CD14-positive monocyte (primary cell): ENCODE measurements at regions not wholly inside any gene's neighbourhood (a gene's known extent, or its start where the extent isn't known, plus 50 kb on each side); places are given as distances from the start of the nearest gene placed in this dataset.

ENCODE experiments used
- DNase-seq, 3 donors: peaks; one replicate each; pipeline ENCODE4 v3.0.0-alpha.2; 2011 to 2022
- H2AFZ ChIP-seq: 2 replicates; pipeline ENCODE4 v1.6.0; 2012; ENCODE audit warnings: mild to moderate bottlenecking, low read depth, low read length, inconsistent platforms; ENCODE audit not compliant: insufficient read depth, poor library complexity, severe bottlenecking
- H3K27ac ChIP-seq, 2 donors: 1 replicate in 1 of 2; 2 replicates in 1 of 2; pipeline ENCODE4 v1.5.1; 2012 to 2013; ENCODE audit warnings: low read length in 2 of 2, control low read depth in 1 of 2, inconsistent platforms in 1 of 2, low read depth in 1 of 2, mild to moderate bottlenecking in 1 of 2
- H3K27me3 ChIP-seq, 2 donors: one replicate each; pipeline versions ENCODE4 v1.6.0 to v1.6.1; 2011 to 2013; ENCODE audit warnings: low read length in 2 of 2; ENCODE audit not compliant: control insufficient read depth in 2 of 2, insufficient read depth in 2 of 2
- H3K36me3 ChIP-seq, 2 donors: replicated peaks in 1 of 2; 1 replicate in 1 of 2; 2 replicates in 1 of 2; pipeline versions ENCODE4 v1.5.1 to v1.6.1; 2012 to 2013; ENCODE audit warnings: low read length in 2 of 2, control low read depth in 1 of 2, inconsistent platforms in 1 of 2, mild to moderate bottlenecking in 1 of 2; ENCODE audit not compliant: insufficient read depth in 2 of 2, control insufficient read depth in 1 of 2
- H3K4me1 ChIP-seq, 2 donors: 1 replicate in 1 of 2; 2 replicates in 1 of 2; pipeline versions ENCODE4 v1.5.1 to v1.6.1; 2012 to 2013; ENCODE audit warnings: low read length in 2 of 2, control low read depth in 1 of 2, inconsistent platforms in 1 of 2, mild to moderate bottlenecking in 1 of 2, moderate library complexity in 1 of 2; ENCODE audit not compliant: insufficient read depth in 2 of 2, control insufficient read depth in 1 of 2
- H3K4me2 ChIP-seq: replicated peaks from 2 replicates; pipeline ENCODE3; 2012; ENCODE audit warnings: low read length, moderate library complexity, mild to moderate bottlenecking; ENCODE audit not compliant: poor library complexity, severe bottlenecking; ENCODE audit errors: extremely low read depth
- H3K4me3 ChIP-seq, 3 experiments: fragments of 200-600 bp in 1 of 3; sonication (generic) in 1 of 3; replicated peaks in 1 of 3; 1 replicate in 2 of 3; 2 replicates in 1 of 3; pipeline ENCODE4 v1.5.1; 2011 to 2013; ENCODE audit warnings: low read length in 3 of 3, mild to moderate bottlenecking in 3 of 3, control low read depth in 2 of 3, low read depth in 2 of 3, inconsistent platforms in 1 of 3, moderate library complexity in 1 of 3
- H3K79me2 ChIP-seq: 2 replicates; pipeline ENCODE4 v1.6.0; 2012; ENCODE audit warnings: mild to moderate bottlenecking, control low read depth, inconsistent platforms, low read length, moderate library complexity; ENCODE audit not compliant: insufficient read depth
- H3K9ac ChIP-seq: 2 replicates; pipeline ENCODE4 v1.6.0; 2017; ENCODE audit warnings: low read length, mild to moderate bottlenecking; ENCODE audit not compliant: insufficient read depth, poor library complexity, severe bottlenecking
- H3K9me3 ChIP-seq, 2 donors: replicated peaks in 1 of 2; 1 replicate in 1 of 2; 2 replicates in 1 of 2; pipeline versions ENCODE4 v1.5.1 to v1.6.1; 2012 to 2013; ENCODE audit warnings: low read length in 2 of 2, control low read depth in 1 of 2; ENCODE audit not compliant: control insufficient read depth in 1 of 2, insufficient read depth in 1 of 2
- H4K20me1 ChIP-seq: 2 replicates; pipeline ENCODE4 v1.6.0; 2012; ENCODE audit warnings: mild to moderate bottlenecking, low read length, control low read depth, moderate library complexity; ENCODE audit not compliant: insufficient read depth
- H3K27ac Mint-ChIP-seq, 7 donors: one replicate each; pipeline ENCODE4 v1.8.0; 2020; ENCODE audit warnings: mild to moderate bottlenecking in 7 of 7, mixed read lengths in 7 of 7, moderate library complexity in 6 of 7, inconsistent platforms in 2 of 7
- H3K27me3 Mint-ChIP-seq, 3 donors: one replicate each; pipeline ENCODE4 v1.8.0; 2021 to 2022; ENCODE audit warnings: low read depth in 3 of 3, mild to moderate bottlenecking in 3 of 3, mixed read lengths in 3 of 3, moderate library complexity in 3 of 3, inconsistent platforms in 1 of 3
- H3K36me3 Mint-ChIP-seq, 2 donors: one replicate each; pipeline ENCODE4 v1.8.0; 2020; ENCODE audit warnings: mixed read lengths in 2 of 2, inconsistent platforms in 1 of 2, mild to moderate bottlenecking in 1 of 2
- H3K4me1 Mint-ChIP-seq: one replicate; pipeline ENCODE4 v1.8.0; 2020; ENCODE audit warnings: mild to moderate bottlenecking, mixed read lengths
- H3K4me3 Mint-ChIP-seq, 2 donors: one replicate each; pipeline ENCODE4 v1.8.0; 2020; ENCODE audit warnings: mild to moderate bottlenecking in 2 of 2, mixed read lengths in 2 of 2, moderate library complexity in 1 of 2
- H3K9me3 Mint-ChIP-seq, 7 donors: one replicate each; pipeline ENCODE4 v1.8.0; 2020 to 2022; ENCODE audit warnings: mixed read lengths in 7 of 7, mild to moderate bottlenecking in 6 of 7, moderate library complexity in 6 of 7, inconsistent platforms in 2 of 7
- CTCF ChIP-seq: fragments of 200-600 bp; IDR thresholded peaks from one replicate; pipeline ENCODE4 v1.8.0; 2022; ENCODE audit warnings: antibody characterized with exemption, mild to moderate bottlenecking
- WGBS: methylation state at CpG from one replicate; pipeline ENCODE4 v1.1.5; 2013; ENCODE audit warnings: missing lambda C conversion rate; ENCODE audit not compliant: insufficient coverage; 5-methylcytosine and 5-hydroxymethylcytosine counted together
- intact Hi-C, 2 donors: fragments of 100-400 bp; cut with micrococcal nuclease; formaldehyde crosslinking; loops; one replicate each; pipeline versions ENCODE4 v1.15.0 to v1.15.1; 2023

GRCh38 chrX:149322316-149322715, 182.8 kb downstream of the IDS start:
- no peaks in the 10 kb centered on the region for H3K79me2 ChIP-seq
- H2AFZ ChIP-seq, result no peak overlapping the region
- no peaks in the 10 kb centered on the region for H3K9me3 ChIP-seq
- H3K4me3 ChIP-seq, result no peak overlapping the region
- peaks cover 0 to 2% (median 1%) of the 10 kb centered on the region in 3 donors for H3K27me3 Mint-ChIP-seq
- H3K27ac ChIP-seq, result no peak overlapping the region
- H3K4me3 Mint-ChIP-seq, result no peak overlapping the region
- H3K9me3 Mint-ChIP-seq, result peaks cover 0 to 3% (median 0%) of the 10 kb centered on the region in 7 donors
- no peaks in the 10 kb centered on the region for H3K36me3 Mint-ChIP-seq
- 80% methylated on average over 1 of the region's 2 CpGs for WGBS
- H3K27me3 ChIP-seq, result no peaks in the 10 kb centered on the region
- DNase-seq, result no peak
- H3K4me1 ChIP-seq, result no peaks in the 10 kb centered on the region
- no peak for TF ChIP-seq CTCF
- no peak overlapping the region for H3K4me2 ChIP-seq
- intact Hi-C loops, result no loop called here
- no peaks in the 10 kb centered on the region for H3K36me3 ChIP-seq
- no peak overlapping the region for H3K9ac ChIP-seq
- H3K27ac Mint-ChIP-seq, result no peak overlapping the region
- no peaks in the 10 kb centered on the region for H3K4me1 Mint-ChIP-seq
- H4K20me1 ChIP-seq, result no peaks in the 10 kb centered on the region

DNA sequence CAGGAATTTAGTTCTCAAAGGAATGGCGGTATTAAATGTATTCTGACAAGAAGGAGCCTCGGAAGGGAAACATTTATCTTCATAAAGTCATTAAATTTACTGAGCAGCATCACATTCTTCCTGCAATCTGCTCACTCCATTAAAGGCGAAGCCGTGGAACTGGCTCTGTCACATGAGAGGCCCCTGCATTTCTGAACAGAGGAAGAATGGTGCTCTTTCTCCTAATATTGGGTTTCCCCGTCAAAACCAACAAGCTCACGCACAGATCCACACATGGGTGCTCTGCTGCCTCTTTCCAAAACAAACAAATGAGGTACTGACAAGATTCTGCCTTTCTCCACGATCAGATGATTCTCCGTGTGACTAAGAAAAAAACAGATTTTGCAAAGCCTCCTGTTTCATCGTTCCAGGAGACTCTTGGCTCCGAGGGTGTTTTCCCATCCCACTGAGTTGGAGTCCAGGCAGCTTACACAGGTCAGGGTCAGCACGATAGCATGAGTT, 191.2 kb downstream of the IDS start:
- H3K4me3 ChIP-seq, result no peak overlapping the region
- Mint-ChIP-seq H3K4me1 (no peaks in the 10 kb centered on the region), H3K9me3 (peaks cover 0 to 11% (median 5%) of the 10 kb centered on the region in 7 donors), H3K36me3 (no peaks in the 10 kb centered on the region), H3K27me3 (peaks cover 0 to 3% (median under 1%) of the 10 kb centered on the region in 3 donors), H3K4me3 (no peak overlapping the region), H3K27ac (no peak overlapping the region)
- H3K9ac ChIP-seq, result no peak overlapping the region
- H3K27me3 ChIP-seq, result no peaks in the 10 kb centered on the region
- no peaks in the 10 kb centered on the region for H4K20me1 ChIP-seq
- no peak for TF ChIP-seq CTCF
- no peaks in the 10 kb centered on the region for H3K79me2 ChIP-seq
- no peaks in the 10 kb centered on the region for H3K4me1 ChIP-seq
- H3K9me3 ChIP-seq, result no peaks in the 10 kb centered on the region
- no peak overlapping the region for H2AFZ ChIP-seq
- intact Hi-C loops, result no loop called here
- H3K36me3 ChIP-seq, result no peaks in the 10 kb centered on the region
- H3K4me2 ChIP-seq, result no peak overlapping the region
- no peak for DNase-seq
- 100% methylated on average over 2 of the region's 11 CpGs for WGBS
- H3K27ac ChIP-seq, result no peak overlapping the region
